ENCODE measurements at regions not wholly inside any gene's neighbourhood (a gene's known extent, or its start where the extent isn't known, plus 50 kb on each side); places are given as distances from the start of the nearest gene placed in this dataset.

- DNase-seq (ENCODE audit: low spot score), result no peak
- POLR2A ChIA-PET (ENCODE audit: low non-redundant PET), result no interaction called here
- TF ChIP-seq CTCF (conservative IDR thresholded peaks at IDR 0.05; ENCODE audit: low read depth), result no peak
- no peak overlapping the region for H3K27ac ChIP-seq
- CTCF ChIA-PET, result no interaction called here
These were observed 509.0 kb upstream of the LARGE1 start for GRCh38 chr22:34429314-34429713.

- no peak for DNase-seq (ENCODE audit: low spot score)
- ChIA-PET POLR2A (ENCODE audit: low non-redundant PET) (no interaction called here), CTCF (no interaction called here)
- H3K27ac ChIP-seq, result no peak overlapping the region
- no peak for TF ChIP-seq CTCF (conservative IDR thresholded peaks at IDR 0.05; ENCODE audit: low read depth)
These were observed 510.1 kb upstream of the LARGE1 start for GRCh38 chr22:34430386-34430785.

- no peak for DNase-seq (ENCODE audit: low spot score)
- ChIA-PET POLR2A (ENCODE audit: low non-redundant PET) (no interaction called here), CTCF (no interaction called here)
- no peak overlapping the region for H3K27ac ChIP-seq
- TF ChIP-seq CTCF (conservative IDR thresholded peaks at IDR 0.05; ENCODE audit: low read depth), result no peak
These were observed 514.1 kb upstream of the LARGE1 start for GRCh38 chr22:34434371-34434770.

- DNase-seq (ENCODE audit: low spot score), result no peak
- POLR2A ChIA-PET (ENCODE audit: low non-redundant PET), result no interaction called here
- TF ChIP-seq CTCF (conservative IDR thresholded peaks at IDR 0.05; ENCODE audit: low read depth), result no peak
- CTCF ChIA-PET, result no interaction called here
- H3K27ac ChIP-seq, result no peak overlapping the region
These were observed 516.9 kb upstream of the LARGE1 start for GRCh38 chr22:34437140-34437539.

GRCh38 chr22:34454598-34454997, 534.3 kb upstream of the LARGE1 start:
- TF ChIP-seq CTCF (conservative IDR thresholded peaks at IDR 0.05; ENCODE audit: low read depth), result no peak
- POLR2A ChIA-PET (ENCODE audit: low non-redundant PET), result no interaction called here
- no peak for DNase-seq (ENCODE audit: low spot score)

GRCh38 chr22:34462795-34463194, 542.5 kb upstream of the LARGE1 start:
- POLR2A ChIA-PET (ENCODE audit: low non-redundant PET), result no interaction called here
- TF ChIP-seq CTCF (conservative IDR thresholded peaks at IDR 0.05; ENCODE audit: low read depth), result no peak
- no peak for DNase-seq (ENCODE audit: low spot score)
- H3K27ac ChIP-seq, result no peak overlapping the region
- CTCF ChIA-PET, result no interaction called here

More at GRCh38 chr22:34454598-34454997, 534.3 kb upstream of the LARGE1 start:
- no peak overlapping the region for H3K27ac ChIP-seq
- CTCF ChIA-PET, result no interaction called here

- DNase-seq (ENCODE audit: low spot score), result no peak
- H3K27ac ChIP-seq, result no peak overlapping the region
- TF ChIP-seq CTCF (conservative IDR thresholded peaks at IDR 0.05; ENCODE audit: low read depth), result no peak
- POLR2A ChIA-PET (ENCODE audit: low non-redundant PET), result no interaction called here
- CTCF ChIA-PET, result no interaction called here
These were observed 555.6 kb upstream of the LARGE1 start for GRCh38 chr22:34475886-34476285.
